GM12878 (cell line): ENCODE measurements at regions not wholly inside any gene's neighbourhood (a gene's known extent, or its start where the extent isn't known, plus 50 kb on each side); places are given as distances from the start of the nearest gene placed in this dataset.

Source experiments
- ATAC-seq: fragments of 200-7000 bp; cut with Tn5 transposase; 3 replicates; pipeline ENCODE4 v1.9.1; 2020; ENCODE audit warnings: mild to moderate bottlenecking, moderate library complexity
- BruUV-seq: library from RNA; stranded (reverse); fragments of 400-500 nt; replicated peaks from 2 replicates; lab custom pipeline; 2021; lab: Mats Ljungman, UMichigan
- CTCF ChIA-PET: fragments of 300-600 bp; sonication (Branson Sonifier 250); formaldehyde crosslinking; extraction: SDS; loops from one replicate; lab custom pipeline; 2021; ENCODE audit warnings: inconsistent platforms; lab: Yijun Ruan, JAX
- POLR2A ChIA-PET: fragments of 350-600 bp; formaldehyde crosslinking; extraction: SDS; loops from one replicate; lab custom pipeline; 2021; ENCODE audit warnings: inconsistent platforms; lab: Charles Lee
- RAD21 ChIA-PET: fragments of 300-600 bp; sonication (Branson Sonifier 250); formaldehyde crosslinking; loops from one replicate; lab custom pipeline; 2023; ENCODE audit warnings: antibody characterized with exemption; ENCODE audit not compliant: unreplicated experiment; lab: Charles Lee
- SMC1A ChIA-PET: fragments of 300-600 bp; sonication (Branson Sonifier 250); formaldehyde crosslinking; loops from one replicate; lab custom pipeline; 2023; ENCODE audit not compliant: unreplicated experiment, uncharacterized antibody; lab: Charles Lee
- DNase-seq: peaks from one replicate; pipeline ENCODE4 v3.0.0-alpha.2; 2011; ENCODE audit warnings: low read depth, low spot score
- FAIRE-seq: peaks from 3 replicates; lab custom pipeline; 2011; peaks lifted over from hg19 to GRCh38; lab: Jason Lieb, UNC
- H2AFZ ChIP-seq: 2 replicates; pipeline ENCODE4 v1.6.0; 2011; ENCODE audit warnings: low read depth, low read length, control low read depth; ENCODE audit not compliant: control insufficient read depth
- H3K27ac ChIP-seq: 2 replicates; pipeline ENCODE4 v1.5.1; 2011; ENCODE audit warnings: control low read depth; ENCODE audit not compliant: control insufficient read depth, insufficient read depth
- H3K27me3 ChIP-seq, 2 experiments: replicated peaks in 1 of 2; 2 replicates each; pipeline versions ENCODE4 v1.6.0 to v1.6.1; 2011; ENCODE audit warnings: low read length in 1 of 2; ENCODE audit not compliant: control insufficient read depth in 2 of 2, insufficient read depth in 2 of 2
- H3K36me3 ChIP-seq, 2 experiments: 2 replicates each; pipeline ENCODE4 v1.5.1; 2011; ENCODE audit warnings: low read length in 1 of 2; ENCODE audit not compliant: control insufficient read depth in 2 of 2, insufficient read depth in 2 of 2
- H3K4me1 ChIP-seq: 2 replicates; pipeline ENCODE4 v1.6.1; 2011; ENCODE audit warnings: mild to moderate bottlenecking, low read length, moderate library complexity, mixed read lengths; ENCODE audit not compliant: control insufficient read depth, insufficient read depth
- H3K4me2 ChIP-seq: 2 replicates; pipeline ENCODE4 v1.6.0; 2011; ENCODE audit warnings: control low read depth; ENCODE audit not compliant: control insufficient read depth, insufficient read depth
- H3K4me3 ChIP-seq: fragments of 200-600 bp; sonication (generic); 2 replicates; pipeline ENCODE4 v1.5.1; 2016
- H3K79me2 ChIP-seq: 2 replicates; pipeline ENCODE4 v1.6.0; 2011; ENCODE audit warnings: low read length; ENCODE audit not compliant: control insufficient read depth, insufficient read depth
- H3K9ac ChIP-seq: 2 replicates; pipeline ENCODE4 v1.8.0; 2011; ENCODE audit warnings: low read length, control low read depth, mixed read lengths; ENCODE audit not compliant: control insufficient read depth, insufficient read depth
- H3K9me3 ChIP-seq: replicated peaks from 3 replicates; pipeline ENCODE4 v1.5.1; 2011; ENCODE audit warnings: mild to moderate bottlenecking, low read length; ENCODE audit not compliant: control insufficient read depth, insufficient read depth
- H4K20me1 ChIP-seq: 2 replicates; pipeline ENCODE4 v1.6.0; 2011; ENCODE audit not compliant: control insufficient read depth, insufficient read depth
- BMI1 ChIP-seq: fragments of 450-650 bp; IDR thresholded peaks from 2 replicates; pipeline ENCODE4 v1.6.1; 2016; ENCODE audit warnings: mild to moderate bottlenecking, moderate library complexity, borderline replicate concordance
- CBX3 ChIP-seq: fragments of 200-600 bp; sonication (generic); IDR thresholded peaks from 2 replicates; pipeline ENCODE4 v1.6.1; 2016; ENCODE audit warnings: low read depth, borderline replicate concordance
- HDAC2 ChIP-seq: fragments of 200-600 bp; sonication (generic); IDR thresholded peaks from 2 replicates; pipeline ENCODE4 v1.6.1; 2017
- JUND ChIP-seq: IDR thresholded peaks from 2 replicates; pipeline ENCODE4 v1.6.1; 2012; ENCODE audit warnings: low read depth, mild to moderate bottlenecking, low read length, improper control_type of control experiment, moderate library complexity
- MEF2B ChIP-seq: fragments of 450-650 bp; IDR thresholded peaks from 2 replicates; pipeline ENCODE4 v1.6.1; 2018; ENCODE audit warnings: mild to moderate bottlenecking, moderate library complexity; ENCODE audit not compliant: partially characterized antibody, poor library complexity, severe bottlenecking
- MYC ChIP-seq: IDR thresholded peaks from 2 replicates; pipeline ENCODE4 v1.6.1; 2011; ENCODE audit warnings: mild to moderate bottlenecking, low read length, moderate library complexity, inconsistent platforms; ENCODE audit not compliant: insufficient read depth, insufficient replicate concordance, insufficient read length, severe bottlenecking
- SIX5 ChIP-seq: IDR thresholded peaks from 2 replicates; pipeline ENCODE4 v1.6.1; 2011; ENCODE audit warnings: mild to moderate bottlenecking, low read depth, low read length, moderate library complexity; ENCODE audit not compliant: severe bottlenecking
- SMARCA5 ChIP-seq: fragments of 450-650 bp; IDR thresholded peaks from 2 replicates; pipeline ENCODE4 v1.6.1; 2017; ENCODE audit warnings: mild to moderate bottlenecking
- SMC3 ChIP-seq: IDR thresholded peaks from 2 replicates; pipeline ENCODE4 v1.6.1; 2011; ENCODE audit warnings: low read length, improper control_type of control experiment, borderline replicate concordance
- STAT3 ChIP-seq: IDR thresholded peaks from 2 replicates; pipeline ENCODE4 v1.6.1; 2011; ENCODE audit warnings: low read depth, low read length, improper control_type of control experiment
- SUZ12 ChIP-seq: fragments of 200-600 bp; sonication (generic); IDR thresholded peaks from one replicate; pipeline ENCODE4 v1.6.1; 2018; ENCODE audit warnings: antibody characterized with exemption, mild to moderate bottlenecking; ENCODE audit not compliant: unreplicated experiment
- TAF1 ChIP-seq: IDR thresholded peaks from 2 replicates; pipeline ENCODE4 v1.6.1; 2011; ENCODE audit warnings: mild to moderate bottlenecking, low read depth, low read length, borderline replicate concordance
- TBL1XR1 ChIP-seq: IDR thresholded peaks from 2 replicates; pipeline ENCODE4 v1.6.1; 2012; ENCODE audit warnings: low read depth, low read length, improper control_type of control experiment
- WRNIP1 ChIP-seq: IDR thresholded peaks from 2 replicates; pipeline ENCODE4 v1.6.1; 2011; ENCODE audit warnings: low read depth, low read length, improper control_type of control experiment, borderline replicate concordance
- YBX1 ChIP-seq: fragments of 450-650 bp; IDR thresholded peaks from 2 replicates; pipeline ENCODE4 v1.6.1; 2016; ENCODE audit warnings: antibody characterized with exemption
- WGBS: methylation state at CpG from one replicate; pipeline ENCODE4 v1.1.6; 2016; ENCODE audit warnings: low lambda C conversion rate; ENCODE audit not compliant: insufficient replicate concordance, insufficient coverage; ENCODE audit errors: missing lambda C conversion rate; 5-methylcytosine and 5-hydroxymethylcytosine counted together
- in situ Hi-C: fragments of 300-500 bp; cut with MboI; formaldehyde crosslinking; loops from 9 replicates; pipeline ENCODE4 v1.14.3; 2018; ENCODE audit warnings: mixed read lengths
- intact Hi-C: fragments of 100-400 bp; cut with micrococcal nuclease; formaldehyde crosslinking; loops from one replicate; pipeline ENCODE4 v1.14.2; 2022; ENCODE audit not compliant: unreplicated experiment
- TF ChIP-seq, protein P1 (sequence below): fragments of 150-350 bp; IDR thresholded peaks from 2 replicates; pipeline ENCODE4 v1.6.1; 2016; ENCODE audit warnings: low read depth, low read length
- TF ChIP-seq, protein P2 (sequence below): fragments of 150-350 bp; IDR thresholded peaks from 2 replicates; pipeline ENCODE4 v1.6.1; 2014; ENCODE audit warnings: mild to moderate bottlenecking, low read depth, low read length

DNA sequence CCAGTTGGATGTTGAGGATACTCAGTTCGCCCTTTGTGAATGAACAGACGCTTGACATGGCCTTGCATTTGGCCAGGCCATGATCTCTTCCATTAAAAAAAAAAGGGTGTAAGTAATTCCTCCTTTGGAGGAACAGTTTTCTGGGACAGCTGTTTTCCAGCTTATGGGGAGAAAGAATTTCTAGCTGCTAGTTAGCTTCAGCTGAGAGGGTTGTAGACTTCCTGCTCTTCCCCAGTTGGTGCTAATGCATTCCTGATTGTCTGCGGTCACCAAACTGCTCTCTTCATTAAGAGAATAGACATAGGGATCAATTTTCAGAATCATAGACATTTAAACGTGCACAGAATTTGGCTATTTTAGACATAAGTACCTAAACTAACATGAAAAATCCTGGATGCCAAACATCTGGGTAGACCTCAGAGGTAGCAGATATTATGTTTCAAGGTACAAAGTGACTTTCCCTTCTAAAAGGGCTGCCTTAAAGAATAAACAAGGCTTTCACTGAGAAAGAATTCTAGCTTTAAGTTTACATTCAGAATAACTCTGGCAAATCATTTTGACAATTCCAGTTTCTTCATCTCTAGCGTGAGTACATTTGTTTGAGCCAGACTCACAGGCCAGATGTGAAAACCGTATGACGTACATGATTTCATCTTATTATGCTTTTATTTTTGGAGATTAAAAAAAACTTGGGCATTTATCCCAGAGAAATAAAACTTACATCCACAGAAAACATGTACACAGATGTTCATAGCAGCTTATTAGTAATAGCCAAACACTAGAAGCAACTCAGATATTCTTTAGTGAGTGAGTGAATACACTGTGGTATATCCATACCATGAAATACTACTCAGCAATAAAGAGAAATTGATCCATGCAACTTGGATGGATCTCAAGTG, 71.2 kb downstream of the MAIP1 start:
- H3K27me3 ChIP-seq: no peaks in the 10 kb centered on the region
- 68% methylated on average over 7 of the region's 7 CpGs for WGBS
- H2AFZ ChIP-seq: no peak overlapping the region
- no peak for DNase-seq
- H3K9ac ChIP-seq: no peak overlapping the region
- ChIA-PET RAD21 (no interaction called here), POLR2A (no interaction called here), CTCF (no interaction called here), SMC1A (no interaction called here)
- FAIRE-seq: no peak
- no peaks in the 10 kb centered on the region for H4K20me1 ChIP-seq
- no peak for ATAC-seq
- H3K4me2 ChIP-seq: no peak overlapping the region
- no peaks in the 10 kb centered on the region for H3K4me1 ChIP-seq
- in situ Hi-C loops (no loop called here), intact Hi-C loops (no loop called here)
- H3K4me3 ChIP-seq: no peak overlapping the region
- H3K27ac ChIP-seq: no peak overlapping the region
- no peaks in the 10 kb centered on the region for H3K79me2 ChIP-seq
- no peaks in the 10 kb centered on the region for H3K36me3 ChIP-seq
- no TSS peak for BruUV-seq
- no peaks in the 10 kb centered on the region for H3K9me3 ChIP-seq
- no peak for TF ChIP-seq CBX3
- TF ChIP-seq MYC: no peak
- no peak for TF ChIP-seq STAT3
- TF ChIP-seq BMI1: no peak
- no peak for TF ChIP-seq JUND
- no peak for TF ChIP-seq SIX5
- no peak for TF ChIP-seq SUZ12
- TF ChIP-seq TAF1: no peak
- TF ChIP-seq, protein P1, sequence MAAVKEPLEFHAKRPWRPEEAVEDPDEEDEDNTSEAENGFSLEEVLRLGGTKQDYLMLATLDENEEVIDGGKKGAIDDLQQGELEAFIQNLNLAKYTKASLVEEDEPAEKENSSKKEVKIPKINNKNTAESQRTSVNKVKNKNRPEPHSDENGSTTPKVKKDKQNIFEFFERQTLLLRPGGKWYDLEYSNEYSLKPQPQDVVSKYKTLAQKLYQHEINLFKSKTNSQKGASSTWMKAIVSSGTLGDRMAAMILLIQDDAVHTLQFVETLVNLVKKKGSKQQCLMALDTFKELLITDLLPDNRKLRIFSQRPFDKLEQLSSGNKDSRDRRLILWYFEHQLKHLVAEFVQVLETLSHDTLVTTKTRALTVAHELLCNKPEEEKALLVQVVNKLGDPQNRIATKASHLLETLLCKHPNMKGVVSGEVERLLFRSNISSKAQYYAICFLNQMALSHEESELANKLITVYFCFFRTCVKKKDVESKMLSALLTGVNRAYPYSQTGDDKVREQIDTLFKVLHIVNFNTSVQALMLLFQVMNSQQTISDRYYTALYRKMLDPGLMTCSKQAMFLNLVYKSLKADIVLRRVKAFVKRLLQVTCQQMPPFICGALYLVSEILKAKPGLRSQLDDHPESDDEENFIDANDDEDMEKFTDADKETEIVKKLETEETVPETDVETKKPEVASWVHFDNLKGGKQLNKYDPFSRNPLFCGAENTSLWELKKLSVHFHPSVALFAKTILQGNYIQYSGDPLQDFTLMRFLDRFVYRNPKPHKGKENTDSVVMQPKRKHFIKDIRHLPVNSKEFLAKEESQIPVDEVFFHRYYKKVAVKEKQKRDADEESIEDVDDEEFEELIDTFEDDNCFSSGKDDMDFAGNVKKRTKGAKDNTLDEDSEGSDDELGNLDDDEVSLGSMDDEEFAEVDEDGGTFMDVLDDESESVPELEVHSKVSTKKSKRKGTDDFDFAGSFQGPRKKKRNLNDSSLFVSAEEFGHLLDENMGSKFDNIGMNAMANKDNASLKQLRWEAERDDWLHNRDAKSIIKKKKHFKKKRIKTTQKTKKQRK: no peak
- no peak for TF ChIP-seq SMARCA5
- TF ChIP-seq HDAC2: no peak
- no peak for TF ChIP-seq TBL1XR1
- TF ChIP-seq YBX1: no peak
- no peak for TF ChIP-seq SMC3
- TF ChIP-seq MEF2B: no peak
- TF ChIP-seq, protein P2, sequence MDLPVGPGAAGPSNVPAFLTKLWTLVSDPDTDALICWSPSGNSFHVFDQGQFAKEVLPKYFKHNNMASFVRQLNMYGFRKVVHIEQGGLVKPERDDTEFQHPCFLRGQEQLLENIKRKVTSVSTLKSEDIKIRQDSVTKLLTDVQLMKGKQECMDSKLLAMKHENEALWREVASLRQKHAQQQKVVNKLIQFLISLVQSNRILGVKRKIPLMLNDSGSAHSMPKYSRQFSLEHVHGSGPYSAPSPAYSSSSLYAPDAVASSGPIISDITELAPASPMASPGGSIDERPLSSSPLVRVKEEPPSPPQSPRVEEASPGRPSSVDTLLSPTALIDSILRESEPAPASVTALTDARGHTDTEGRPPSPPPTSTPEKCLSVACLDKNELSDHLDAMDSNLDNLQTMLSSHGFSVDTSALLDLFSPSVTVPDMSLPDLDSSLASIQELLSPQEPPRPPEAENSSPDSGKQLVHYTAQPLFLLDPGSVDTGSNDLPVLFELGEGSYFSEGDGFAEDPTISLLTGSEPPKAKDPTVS: no peak
- TF ChIP-seq WRNIP1: no peak
